Activated CD4-positive, alpha-beta T cell treated with anti-CD3 and anti-CD28 coated beads, Interleukin-2, amount 10 ng/mL, durations not matched to agents 7 days and 5 days (primary cell): ENCODE measurements at regions not wholly inside any gene's neighbourhood (a gene's known extent, or its start where the extent isn't known, plus 50 kb on each side); places are given as distances from the start of the nearest gene placed in this dataset.
"Not testable (repeated sequence)": the region's sequence is repeated elsewhere in the genome, so short reads cannot be mapped to it uniquely, and the experiment has no call there.

Source experiments
- CTCF ChIA-PET: fragments of 350-600 bp; sonication (Branson Sonifier 250); formaldehyde crosslinking; loops from one replicate; lab custom pipeline; 2021; ENCODE audit warnings: antibody characterized with exemption; lab: Charles Lee
- POLR2A ChIA-PET: fragments of 350-600 bp; sonication (Branson Sonifier 250); formaldehyde crosslinking; loops from one replicate; lab custom pipeline; 2021; ENCODE audit warnings: antibody characterized with exemption; lab: Charles Lee
- DNase-seq: peaks from one replicate; pipeline ENCODE4 v3.0.0-alpha.2; 2020
- H3K27ac Mint-ChIP-seq: one replicate; pipeline ENCODE4 v1.8.0; 2021; ENCODE audit warnings: mild to moderate bottlenecking, moderate library complexity, mixed read lengths
- H3K27me3 Mint-ChIP-seq: one replicate; pipeline ENCODE4 v1.8.0; 2021; ENCODE audit warnings: mixed read lengths
- H3K36me3 Mint-ChIP-seq: one replicate; pipeline ENCODE4 v1.8.0; 2021; ENCODE audit warnings: low read depth, mixed read lengths
- H3K4me1 Mint-ChIP-seq: one replicate; pipeline ENCODE4 v1.8.0; 2021; ENCODE audit warnings: mixed read lengths
- H3K4me3 Mint-ChIP-seq: one replicate; pipeline ENCODE4 v1.8.0; 2021; ENCODE audit warnings: mild to moderate bottlenecking, moderate library complexity, mixed read lengths
- H3K9me3 Mint-ChIP-seq: one replicate; pipeline ENCODE4 v1.8.0; 2021; ENCODE audit warnings: mixed read lengths

GRCh38 chr3:20970807-20971206 lies 780.2 kb downstream of the ZNF385D start:
- H3K9me3 Mint-ChIP-seq = peaks cover 17% of the 10 kb centered on the region
- H3K27me3 Mint-ChIP-seq, H3K36me3 Mint-ChIP-seq, POLR2A ChIA-PET, H3K27ac Mint-ChIP-seq, CTCF ChIA-PET, H3K4me3 Mint-ChIP-seq, H3K4me1 Mint-ChIP-seq, DNase-seq: not testable (repeated sequence)

- peaks cover 22% of the 10 kb centered on the region for H3K9me3 Mint-ChIP-seq
- H3K27ac Mint-ChIP-seq, H3K36me3 Mint-ChIP-seq, POLR2A ChIA-PET, H3K27me3 Mint-ChIP-seq, H3K4me1 Mint-ChIP-seq, CTCF ChIA-PET, H3K4me3 Mint-ChIP-seq, DNase-seq: not testable (repeated sequence)
Measured at GRCh38 chr3:20967485-20967884, 781.5 kb upstream of the SGO1 start.

GRCh38 chr3:20958161-20958560 lies 772.2 kb upstream of the SGO1 start:
- H3K9me3 Mint-ChIP-seq = peaks cover 11% of the 10 kb centered on the region
- ChIA-PET CTCF (no interaction called here), POLR2A (no interaction called here)
- no peak for DNase-seq
- H3K27me3 Mint-ChIP-seq = no peaks in the 10 kb centered on the region
- H3K27ac Mint-ChIP-seq = no peak overlapping the region
- no peaks in the 10 kb centered on the region for H3K36me3 Mint-ChIP-seq
- no peak overlapping the region for H3K4me3 Mint-ChIP-seq
- H3K4me1 Mint-ChIP-seq = no peaks in the 10 kb centered on the region

GRCh38 chr3:20945892-20946291 lies 759.9 kb upstream of the SGO1 start:
- Mint-ChIP-seq H3K36me3 (no peaks in the 10 kb centered on the region), H3K27me3 (no peaks in the 10 kb centered on the region), H3K9me3 (peaks cover 12% of the 10 kb centered on the region), H3K4me3 (no peak overlapping the region), H3K27ac (no peak overlapping the region), H3K4me1 (no peaks in the 10 kb centered on the region)
- ChIA-PET POLR2A (no interaction called here), CTCF (no interaction called here)
- DNase-seq = no peak

DNA sequence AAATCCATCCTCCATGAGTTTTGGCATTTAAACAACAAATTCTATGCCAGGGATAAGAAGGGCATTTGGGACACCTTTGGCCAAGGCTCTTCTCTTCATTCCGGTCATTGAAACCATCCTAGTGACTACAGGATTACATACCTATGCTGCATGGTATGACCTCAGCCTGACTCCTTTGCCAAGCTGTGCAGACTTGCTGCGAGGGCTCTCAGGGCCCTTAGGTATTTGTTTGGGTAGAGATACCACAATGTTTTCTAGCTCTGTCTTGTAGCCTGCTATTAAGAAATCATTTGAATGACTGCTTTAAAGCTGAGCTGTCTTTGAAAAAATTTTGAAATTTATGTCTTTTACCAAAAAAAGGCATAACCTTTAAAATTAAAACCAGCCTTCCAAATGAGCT lies 749.8 kb upstream of the SGO1 start:
- CTCF ChIA-PET = no interaction called here
- H3K4me1 Mint-ChIP-seq = no peaks in the 10 kb centered on the region
- H3K9me3 Mint-ChIP-seq = peaks cover 8% of the 10 kb centered on the region
- H3K27me3 Mint-ChIP-seq = no peaks in the 10 kb centered on the region
- no peak overlapping the region for H3K27ac Mint-ChIP-seq
- H3K36me3 Mint-ChIP-seq = no peaks in the 10 kb centered on the region
- DNase-seq = no peak
- no peak overlapping the region for H3K4me3 Mint-ChIP-seq
- POLR2A ChIA-PET = no interaction called here

DNA sequence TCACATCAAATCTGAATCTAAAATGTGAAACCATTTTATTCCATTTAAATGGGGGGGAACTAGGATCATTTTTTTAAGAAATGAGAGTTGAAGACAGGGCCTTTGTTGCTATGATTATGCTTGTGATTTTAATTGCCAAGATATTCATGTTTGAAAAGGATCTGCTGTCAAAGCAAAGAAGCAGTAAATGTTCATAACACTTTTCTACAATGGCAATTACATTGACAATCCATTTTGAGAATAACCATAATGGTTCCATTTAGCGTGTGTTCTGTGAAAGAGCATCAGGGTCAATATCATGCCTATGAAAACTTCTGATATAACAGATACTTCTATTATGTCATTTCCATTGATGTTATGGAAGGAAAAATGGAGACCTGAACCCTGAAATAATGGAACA lies 745.8 kb upstream of the SGO1 start:
- H3K36me3 Mint-ChIP-seq = no peaks in the 10 kb centered on the region
- CTCF ChIA-PET = no interaction called here
- DNase-seq = no peak
- H3K27ac Mint-ChIP-seq = no peak overlapping the region
- no peaks in the 10 kb centered on the region for H3K27me3 Mint-ChIP-seq
- no peaks in the 10 kb centered on the region for H3K4me1 Mint-ChIP-seq
- peaks cover 8% of the 10 kb centered on the region for H3K9me3 Mint-ChIP-seq
- POLR2A ChIA-PET = no interaction called here
- H3K4me3 Mint-ChIP-seq = no peak overlapping the region

- ChIA-PET POLR2A (no interaction called here), CTCF (no interaction called here)
- Mint-ChIP-seq H3K27ac (no peak overlapping the region), H3K9me3 (peaks cover 6% of the 10 kb centered on the region), H3K36me3 (no peaks in the 10 kb centered on the region), H3K27me3 (no peaks in the 10 kb centered on the region), H3K4me1 (no peaks in the 10 kb centered on the region), H3K4me3 (no peak overlapping the region)
- no peak for DNase-seq
Measured at GRCh38 chr3:20930034-20930433, 744.0 kb upstream of the SGO1 start.

GRCh38 chr3:20924646-20925385 lies 738.8 kb upstream of the SGO1 start:
- Mint-ChIP-seq H3K4me3 (no peak overlapping the region), H3K27ac (no peak overlapping the region), H3K36me3 (no peaks in the 10 kb centered on the region), H3K27me3 (no peaks in the 10 kb centered on the region), H3K4me1 (no peaks in the 10 kb centered on the region), H3K9me3 (peaks cover 17% of the 10 kb centered on the region)
- no peak for DNase-seq
- ChIA-PET POLR2A (no interaction called here), CTCF (no interaction called here)

- H3K4me1 Mint-ChIP-seq, POLR2A ChIA-PET, CTCF ChIA-PET, H3K27me3 Mint-ChIP-seq, H3K27ac Mint-ChIP-seq, H3K4me3 Mint-ChIP-seq, H3K36me3 Mint-ChIP-seq, DNase-seq: not testable (repeated sequence)
- H3K9me3 Mint-ChIP-seq = peaks cover 25% of the 10 kb centered on the region
Measured at GRCh38 chr3:20921112-20921511, 735.1 kb upstream of the SGO1 start.

- no peak for DNase-seq
- H3K4me3 Mint-ChIP-seq = no peak overlapping the region
- H3K27me3 Mint-ChIP-seq = no peaks in the 10 kb centered on the region
- no peaks in the 10 kb centered on the region for H3K4me1 Mint-ChIP-seq
- ChIA-PET CTCF (interaction anchor here (0.6 kb wide), 1 partner anchor 414 kb away, joined by 3 read pairs; no protein-coding TSS in a partner anchor), POLR2A (no interaction called here)
- peaks cover 16% of the 10 kb centered on the region for H3K9me3 Mint-ChIP-seq
- no peaks in the 10 kb centered on the region for H3K36me3 Mint-ChIP-seq
- H3K27ac Mint-ChIP-seq = no peak overlapping the region
Measured at GRCh38 chr3:20916951-20917606, 731.1 kb upstream of the SGO1 start.

GRCh38 chr3:20914310-20914709 lies 728.3 kb upstream of the SGO1 start:
- Mint-ChIP-seq H3K4me3 (no peak overlapping the region), H3K27me3 (no peaks in the 10 kb centered on the region), H3K27ac (no peak overlapping the region), H3K9me3 (peaks cover 10% of the 10 kb centered on the region), H3K36me3 (no peaks in the 10 kb centered on the region), H3K4me1 (no peaks in the 10 kb centered on the region)
- CTCF ChIA-PET = no interaction called here
- POLR2A ChIA-PET = no interaction called here
- DNase-seq = no peak

- H3K27ac Mint-ChIP-seq = no peak overlapping the region
- H3K9me3 Mint-ChIP-seq = peaks cover 11% of the 10 kb centered on the region
- ChIA-PET CTCF (no interaction called here), POLR2A (no interaction called here)
- no peaks in the 10 kb centered on the region for H3K4me1 Mint-ChIP-seq
- H3K36me3 Mint-ChIP-seq = no peaks in the 10 kb centered on the region
- H3K4me3 Mint-ChIP-seq = no peak overlapping the region
- no peak for DNase-seq
- no peaks in the 10 kb centered on the region for H3K27me3 Mint-ChIP-seq
Measured at GRCh38 chr3:20912406-20912805, 726.4 kb upstream of the SGO1 start.

DNA sequence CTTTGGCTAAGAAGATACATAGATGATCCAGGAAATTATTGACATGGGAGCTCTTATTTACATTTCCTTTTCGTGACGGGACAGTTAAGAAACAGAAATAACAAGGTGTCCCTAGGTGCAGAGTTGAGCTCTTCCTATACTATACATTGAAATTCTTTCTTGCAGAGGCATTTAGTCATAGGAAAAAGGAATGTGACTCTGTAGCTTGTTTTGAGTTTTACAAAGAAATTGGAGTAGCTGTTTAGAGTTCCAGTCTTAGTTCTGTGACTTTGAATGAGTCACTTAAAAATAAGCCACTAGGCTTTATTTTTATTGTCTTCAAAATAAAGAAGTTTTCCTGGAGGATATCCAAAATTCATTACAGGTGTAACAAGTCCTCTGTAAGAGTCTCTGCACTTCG lies 723.5 kb upstream of the SGO1 start:
- DNase-seq = no peak
- no peak overlapping the region for H3K4me3 Mint-ChIP-seq
- CTCF ChIA-PET = no interaction called here
- H3K9me3 Mint-ChIP-seq = peaks cover 5% of the 10 kb centered on the region
- no peaks in the 10 kb centered on the region for H3K4me1 Mint-ChIP-seq
- H3K36me3 Mint-ChIP-seq = no peaks in the 10 kb centered on the region
- POLR2A ChIA-PET = no interaction called here
- H3K27me3 Mint-ChIP-seq = no peaks in the 10 kb centered on the region
- no peak overlapping the region for H3K27ac Mint-ChIP-seq
